Heart right ventricle (tissue), 16 donors: ENCODE measurements at regions not wholly inside any gene's neighbourhood (a gene's known extent, or its start where the extent isn't known, plus 50 kb on each side); places are given as distances from the start of the nearest gene placed in this dataset.

ENCODE experiments used
- ATAC-seq, 8 donors: fragments of 200-7000 bp; cut with Tn5 transposase; one replicate each; pipeline ENCODE4 v1.9.1; 2020; ENCODE audit warnings: mild to moderate bottlenecking in 8 of 8, moderate library complexity in 8 of 8, moderate number of reproducible peaks in 1 of 8
- DNase-seq, 2 donors: peaks; one replicate each; pipeline ENCODE4 v3.0.0-alpha.2; 2020
- H3K27ac ChIP-seq, 10 donors: fragments of 200-600 bp; sonication (generic) in 2 of 10; one replicate each; pipeline versions ENCODE4 v1.5.0 to v1.8.0; 2020 to 2022; ENCODE audit warnings: mild to moderate bottlenecking in 3 of 10
- H3K27me3 ChIP-seq, 7 donors: fragments of 200-600 bp; one replicate each; pipeline ENCODE4 v1.8.0; 2021 to 2022; ENCODE audit warnings: mild to moderate bottlenecking in 2 of 7
- H3K36me3 ChIP-seq, 9 donors: fragments of 200-600 bp; sonication (generic) in 1 of 9; one replicate each; pipeline versions ENCODE4 v1.5.0 to v1.8.0; 2020 to 2022; ENCODE audit warnings: mild to moderate bottlenecking in 2 of 9
- H3K4me1 ChIP-seq, 9 donors: fragments of 200-600 bp; sonication (generic) in 1 of 9; one replicate each; pipeline versions ENCODE4 v1.5.0 to v1.8.0; 2020 to 2022; ENCODE audit warnings: mild to moderate bottlenecking in 4 of 9
- H3K4me3 ChIP-seq, 10 donors: fragments of 200-600 bp; sonication (generic) in 2 of 10; one replicate each; pipeline versions ENCODE4 v1.5.0 to v1.8.0; 2020 to 2022; ENCODE audit warnings: mild to moderate bottlenecking in 7 of 10, moderate library complexity in 2 of 10
- H3K9me3 ChIP-seq, 11 donors: fragments of 200-600 bp in 10 of 11; sonication (generic) in 2 of 11; one replicate each; pipeline versions ENCODE4 v1.5.0 to v1.8.0; 2013 to 2022; ENCODE audit warnings: mild to moderate bottlenecking in 2 of 11, control low read depth in 1 of 11, moderate library complexity in 1 of 11
- CTCF ChIP-seq, 9 donors: fragments of 200-600 bp; sonication (generic) in 2 of 9; IDR thresholded peaks; one replicate each; pipeline versions ENCODE4 v1.5.0 to v1.8.0; 2021 to 2022; ENCODE audit warnings: antibody characterized with exemption in 9 of 9, mild to moderate bottlenecking in 5 of 9, moderate library complexity in 1 of 9
- WGBS, 2 donors: extraction: QIAGEN DNeasy Blood & Tissue Kit; methylation state at CpG; one replicate each; pipeline ENCODE4 v1.1.7; 2013; ENCODE audit warnings: inconsistent platforms in 1 of 2; 5-methylcytosine and 5-hydroxymethylcytosine counted together
- intact Hi-C, 10 donors: fragments of 100-400 bp; cut with DNase I; formaldehyde crosslinking; loops; one replicate each; pipeline versions ENCODE4 v1.11.1 to v1.14.2; 2022
- donor health status: Arrhythmogenic right ventricular cardiomyopathy.
- donor health status: ischemic (EF 13 %, LVEDD 7.1; RV severe dilation, severe dysfunction).
- donor health status: healthy with polysubstance abuse.
- donor health status: DM: no; HTN: yes; CAD: no.
- donor health status: DM: no; HTN: no; CAD: no.
- donor health status: ischemic (EF 25% LVEDD 6.9; RV normal size, moderate dysfunction).
- donor health status: ischemic (EF 25% LVEDD 5.7; RV mildly dilated, moderate dysfunction).
- donor health status: healthy.
- donor health status: DM: yes; HTN: yes; CAD: no.
- donor health status: Ischemic cardiomyopathy.
- donor health status: ischemic (EF 35%, LVEDD 5.7; RV mildly dilated, moderate dysfunction).
- donor health status: nonischemic (EF 11% LVEDD 7.7; RV severe dilation, severe dysfunction).
- donor health status: DM: yes; HTN: yes; CAD: no.
- donor health status: PGD.
- donor health status: ischemic (EF 29% LVEDD 5.4; RV normal size, mild dysfunction).
- donor health status: nonischemic (EF 23%, LVEDD 6.1; RV moderate dilation, normal function).

- 75 to 76% methylated on average over 2 of the region's 2 CpGs for WGBS, 2 donors
- no peak for TF ChIP-seq CTCF (IDR thresholded peaks at IDR 0.05)
- peak in 1 of 8 donors; percentile 27 for ATAC-seq
Measured at GRCh38 chr13:58587183-58587582, 955.6 kb downstream of the PCDH17 start.

GRCh38 chr13:58592052-58592451 lies 960.5 kb downstream of the PCDH17 start:
- Histone ChIP-seq H3K4me1 (no peaks in the 10 kb centered on the region), H3K27me3 (no peaks in the 10 kb centered on the region), H3K36me3 (no peaks in the 10 kb centered on the region), H3K9me3 (no peaks in the 10 kb centered on the region), H3K27ac (no peak overlapping the region), H3K4me3 (no peak overlapping the region)
- no peak for ATAC-seq
- no peak for DNase-seq
- no peak for TF ChIP-seq CTCF (IDR thresholded peaks at IDR 0.05)
- intact Hi-C loops = no loop called here

More at GRCh38 chr13:58587183-58587582, 955.6 kb downstream of the PCDH17 start:
- H3K36me3 ChIP-seq = no peaks in the 10 kb centered on the region
- intact Hi-C loops = no loop called here
- no peaks in the 10 kb centered on the region for H3K27me3 ChIP-seq
- no peak for DNase-seq
- H3K4me3 ChIP-seq = no peak overlapping the region
- H3K9me3 ChIP-seq = no peaks in the 10 kb centered on the region
- H3K27ac ChIP-seq = no peak overlapping the region
- H3K4me1 ChIP-seq = no peaks in the 10 kb centered on the region

- no peaks in the 10 kb centered on the region for H3K36me3 ChIP-seq
- H3K27ac ChIP-seq = no peak overlapping the region
- intact Hi-C loops = no loop called here
- H3K4me1 ChIP-seq = no peaks in the 10 kb centered on the region
- DNase-seq = no peak
- no peaks in the 10 kb centered on the region for H3K27me3 ChIP-seq
- 87% methylated on average over 1 of the region's 1 CpG for WGBS, 2 donors
- H3K9me3 ChIP-seq = no peaks in the 10 kb centered on the region
- no peak for TF ChIP-seq CTCF (IDR thresholded peaks at IDR 0.05)
- no peak overlapping the region for H3K4me3 ChIP-seq
- no peak for ATAC-seq
Measured at GRCh38 chr13:58592786-58593185, 961.2 kb downstream of the PCDH17 start.

- DNase-seq = no peak
- 63 to 69% methylated on average over 5 of the region's 5 CpGs for WGBS, 2 donors
Measured at GRCh38 chr13:58594747-58595600, 963.4 kb downstream of the PCDH17 start.

More at GRCh38 chr13:58594747-58595600, 963.4 kb downstream of the PCDH17 start:
- Histone ChIP-seq H3K4me3 (no peak overlapping the region), H3K36me3 (no peaks in the 10 kb centered on the region), H3K27me3 (no peaks in the 10 kb centered on the region), H3K27ac (no peak overlapping the region), H3K9me3 (no peaks in the 10 kb centered on the region), H3K4me1 (no peaks in the 10 kb centered on the region)
- no peak for TF ChIP-seq CTCF (IDR thresholded peaks at IDR 0.05)
- no peak for ATAC-seq
- intact Hi-C loops = no loop called here
